Stimulated activated memory B cell treated with anti-CD40 and anti-IgM and Interleukin-4, amounts not matched to agents 10 μg/mL and 1 μg/mL and 100 μg/mL, for 72 hours (primary cell): ENCODE measurements at regions not wholly inside any gene's neighbourhood (a gene's known extent, or its start where the extent isn't known, plus 50 kb on each side); places are given as distances from the start of the nearest gene placed in this dataset.

Experiments
- ATAC-seq: fragments of 150-1000 bp; cut with Tn5 transposase; 2 replicates; pipeline ENCODE4 v1.10.0; 2021
- H3K27ac Mint-ChIP-seq: one replicate; pipeline ENCODE4 v1.8.0; 2022; ENCODE audit warnings: mild to moderate bottlenecking, mixed read lengths
- H3K27me3 Mint-ChIP-seq: one replicate; pipeline ENCODE4 v1.8.0; 2022; ENCODE audit warnings: mixed read lengths
- H3K36me3 Mint-ChIP-seq: one replicate; pipeline ENCODE4 v1.8.0; 2022; ENCODE audit warnings: mixed read lengths
- H3K4me1 Mint-ChIP-seq: one replicate; pipeline ENCODE4 v1.8.0; 2022; ENCODE audit warnings: mixed read lengths
- H3K4me3 Mint-ChIP-seq: one replicate; pipeline ENCODE4 v1.8.0; 2022; ENCODE audit warnings: mild to moderate bottlenecking, moderate library complexity, mixed read lengths
- H3K9me3 Mint-ChIP-seq: one replicate; pipeline ENCODE4 v1.8.0; 2022; ENCODE audit warnings: mixed read lengths

DNA sequence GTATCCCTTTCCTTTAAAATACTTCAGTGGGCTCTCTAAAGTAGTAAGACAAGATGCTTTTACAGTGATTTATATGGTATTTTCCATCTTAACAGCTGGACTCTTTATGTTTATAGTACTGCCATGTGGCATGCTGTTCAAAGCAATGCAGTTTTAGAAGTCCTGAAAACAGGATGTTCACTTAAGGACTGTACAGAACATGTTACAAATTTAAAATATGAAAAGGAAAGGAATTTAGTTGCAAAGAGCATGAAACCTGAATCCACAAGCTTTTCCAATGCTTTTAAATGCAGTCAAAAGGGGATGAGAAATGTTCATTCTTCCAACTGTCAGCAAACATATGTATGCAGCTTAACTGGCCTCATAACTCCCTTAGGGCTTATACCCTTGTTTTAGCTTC lies 580.2 kb downstream of the EFNA5 start:
- no peak for ATAC-seq
- H3K4me1 Mint-ChIP-seq = no peaks in the 10 kb centered on the region
- H3K27me3 Mint-ChIP-seq = no peaks in the 10 kb centered on the region
- H3K9me3 Mint-ChIP-seq = peaks cover 12% of the 10 kb centered on the region
- H3K4me3 Mint-ChIP-seq = no peak overlapping the region
- H3K36me3 Mint-ChIP-seq = no peaks in the 10 kb centered on the region
- no peak overlapping the region for H3K27ac Mint-ChIP-seq

DNA sequence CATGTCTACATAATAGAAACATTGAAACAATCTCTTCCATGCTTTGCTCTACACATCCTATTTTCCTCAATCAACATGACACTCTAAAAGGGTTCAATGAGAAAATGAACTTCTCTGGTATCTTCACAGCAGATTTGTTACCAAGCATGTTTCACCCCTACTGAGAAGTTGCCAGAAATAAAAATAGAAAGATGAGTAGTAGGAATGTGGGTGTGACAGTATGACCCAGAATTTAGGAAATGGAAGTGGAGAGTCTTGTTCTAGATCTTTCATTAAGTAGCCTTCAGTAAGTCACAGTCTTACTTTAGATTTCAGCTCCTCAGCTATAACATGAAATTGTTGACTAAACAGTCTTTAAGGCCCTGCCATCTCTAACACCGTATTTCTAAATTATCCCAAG lies 581.8 kb downstream of the EFNA5 start:
- no peaks in the 10 kb centered on the region for H3K4me1 Mint-ChIP-seq
- H3K9me3 Mint-ChIP-seq = peaks cover 10% of the 10 kb centered on the region
- H3K36me3 Mint-ChIP-seq = no peaks in the 10 kb centered on the region
- ATAC-seq = no peak
- no peak overlapping the region for H3K4me3 Mint-ChIP-seq
- no peak overlapping the region for H3K27ac Mint-ChIP-seq
- no peaks in the 10 kb centered on the region for H3K27me3 Mint-ChIP-seq

DNA sequence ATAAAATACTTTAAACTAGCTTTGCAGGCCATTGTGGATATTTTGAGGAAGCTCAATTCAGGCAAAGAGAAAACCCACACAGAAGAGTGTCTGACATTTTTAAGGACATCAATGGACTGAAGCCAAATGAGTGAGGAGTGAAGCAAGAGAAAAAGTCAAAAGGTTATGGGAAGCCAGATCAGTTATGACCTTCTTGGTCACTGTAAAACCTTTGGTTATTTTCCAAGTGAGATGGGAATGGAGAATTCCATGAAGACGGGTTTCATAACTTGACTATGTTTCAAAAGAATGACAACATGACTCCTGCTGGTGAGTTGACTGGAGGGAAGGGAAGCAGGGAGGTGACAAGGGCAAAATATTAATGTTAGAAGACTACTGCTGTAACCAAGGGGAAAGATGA lies 585.2 kb downstream of the EFNA5 start:
- Mint-ChIP-seq H3K27ac (no peak overlapping the region), H3K9me3 (peaks cover 7% of the 10 kb centered on the region), H3K27me3 (no peaks in the 10 kb centered on the region), H3K4me1 (no peaks in the 10 kb centered on the region), H3K36me3 (no peaks in the 10 kb centered on the region), H3K4me3 (no peak overlapping the region)
- no peak for ATAC-seq

DNA sequence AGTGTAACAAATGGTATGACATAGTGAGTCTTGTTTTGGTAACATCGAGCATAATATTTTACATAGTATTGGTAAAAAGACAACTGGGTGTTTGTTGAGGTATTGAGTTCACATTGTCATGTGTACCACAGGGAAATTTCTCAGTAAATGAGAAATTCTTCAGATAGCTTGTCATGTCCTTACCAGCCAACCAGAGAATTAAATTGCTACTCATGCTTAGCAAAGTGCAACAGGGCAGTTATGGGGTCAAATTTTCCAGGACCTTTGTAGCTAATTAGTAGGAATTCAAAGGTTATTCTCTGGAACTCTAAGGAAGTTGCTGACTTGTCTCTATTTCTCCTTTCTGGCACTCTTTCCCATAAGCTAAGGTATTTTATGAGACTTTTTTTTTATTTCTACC lies 595.7 kb downstream of the EFNA5 start:
- no peaks in the 10 kb centered on the region for H3K36me3 Mint-ChIP-seq
- H3K4me3 Mint-ChIP-seq = no peak overlapping the region
- H3K4me1 Mint-ChIP-seq = no peaks in the 10 kb centered on the region
- ATAC-seq = no peak
- no peak overlapping the region for H3K27ac Mint-ChIP-seq
- H3K27me3 Mint-ChIP-seq = no peaks in the 10 kb centered on the region
- H3K9me3 Mint-ChIP-seq = peaks cover 15% of the 10 kb centered on the region

DNA sequence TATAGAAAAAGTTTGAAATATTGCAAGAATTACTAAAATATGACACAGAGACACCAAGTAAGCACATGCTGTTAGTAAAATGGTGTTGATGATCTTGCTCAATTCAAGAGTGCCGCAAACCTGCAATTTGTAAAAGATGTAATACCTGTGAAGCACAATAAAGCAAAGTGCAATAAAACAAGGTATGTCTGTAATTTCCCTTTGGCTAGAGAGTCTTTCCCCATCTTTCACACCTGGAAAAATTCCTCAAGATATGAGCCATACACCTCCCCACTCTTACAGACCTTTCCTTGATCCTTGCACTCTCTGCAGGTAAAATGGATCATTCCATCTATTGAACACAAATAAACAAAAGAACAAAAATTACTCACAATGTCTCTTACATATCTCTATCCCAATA lies 597.8 kb downstream of the EFNA5 start:
- Mint-ChIP-seq H3K27ac (no peak overlapping the region), H3K9me3 (peaks cover 10% of the 10 kb centered on the region), H3K36me3 (no peaks in the 10 kb centered on the region), H3K4me3 (no peak overlapping the region), H3K27me3 (no peaks in the 10 kb centered on the region), H3K4me1 (no peaks in the 10 kb centered on the region)
- ATAC-seq = no peak

DNA sequence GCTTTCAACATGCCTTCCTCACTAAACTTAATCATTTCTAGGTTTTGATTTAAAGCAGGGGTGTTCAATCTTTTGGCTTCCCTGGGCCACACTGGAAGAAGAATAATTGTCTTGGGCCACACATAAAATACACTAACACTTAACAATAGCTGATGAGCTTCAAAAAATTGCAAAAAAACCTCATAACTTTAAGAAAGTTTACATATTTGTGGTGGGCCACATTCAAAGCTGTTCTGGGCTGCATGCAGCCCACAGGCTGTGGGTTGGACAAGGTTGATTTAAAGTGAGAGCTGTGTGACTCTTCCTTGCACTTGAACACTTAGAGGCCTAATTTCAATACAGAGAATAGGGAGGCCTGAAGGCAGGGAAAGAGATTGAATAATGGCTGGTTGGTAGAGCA lies 598.3 kb downstream of the EFNA5 start:
- Mint-ChIP-seq H3K36me3 (no peaks in the 10 kb centered on the region), H3K4me1 (no peaks in the 10 kb centered on the region), H3K9me3 (peaks cover 10% of the 10 kb centered on the region), H3K4me3 (no peak overlapping the region), H3K27ac (no peak overlapping the region), H3K27me3 (no peaks in the 10 kb centered on the region)
- no peak for ATAC-seq

DNA sequence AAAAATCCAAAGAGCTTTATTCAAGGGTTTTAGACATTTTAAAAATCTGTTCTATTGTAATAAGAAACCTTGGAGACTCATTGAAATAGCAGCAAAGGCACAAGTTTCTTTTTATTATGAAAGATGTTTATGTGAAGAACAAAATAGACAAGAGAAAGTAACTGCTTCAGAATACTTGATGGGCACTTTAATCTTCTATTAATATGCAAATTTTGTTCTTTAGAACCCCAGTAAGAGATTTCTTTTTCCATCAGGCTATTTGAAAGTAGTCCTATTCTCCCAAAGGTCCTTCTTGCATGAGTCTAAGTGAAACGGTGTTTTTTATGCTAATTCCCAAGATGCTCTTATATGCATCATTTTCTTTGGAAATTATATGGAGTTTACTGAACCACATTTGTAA lies 602.0 kb downstream of the EFNA5 start:
- no peaks in the 10 kb centered on the region for H3K4me1 Mint-ChIP-seq
- H3K27me3 Mint-ChIP-seq = no peaks in the 10 kb centered on the region
- no peaks in the 10 kb centered on the region for H3K36me3 Mint-ChIP-seq
- peaks cover 6% of the 10 kb centered on the region for H3K9me3 Mint-ChIP-seq
- no peak overlapping the region for H3K27ac Mint-ChIP-seq
- no peak overlapping the region for H3K4me3 Mint-ChIP-seq
- ATAC-seq = no peak

DNA sequence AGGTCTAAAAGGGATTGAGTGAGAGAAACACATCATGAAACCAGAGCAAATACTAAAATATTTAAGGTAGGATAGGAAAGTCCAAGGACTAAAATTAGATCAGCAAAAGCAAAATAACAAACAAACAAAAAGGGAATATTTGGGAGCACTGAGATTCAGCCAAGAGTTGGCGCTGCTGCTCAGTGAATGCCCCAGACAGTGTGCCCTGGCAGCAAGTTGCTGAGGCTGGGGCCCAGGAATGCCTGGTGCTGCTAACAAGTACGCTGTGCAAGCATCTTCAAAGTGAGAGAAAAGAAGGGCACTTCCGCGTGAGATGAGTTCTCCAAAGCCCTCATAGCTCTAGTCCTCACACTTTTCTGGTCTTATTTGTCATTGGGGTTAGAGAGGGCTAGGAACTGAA lies 603.3 kb downstream of the EFNA5 start:
- H3K27me3 Mint-ChIP-seq = no peaks in the 10 kb centered on the region
- peaks cover 6% of the 10 kb centered on the region for H3K9me3 Mint-ChIP-seq
- no peak overlapping the region for H3K27ac Mint-ChIP-seq
- no peak overlapping the region for H3K4me3 Mint-ChIP-seq
- H3K4me1 Mint-ChIP-seq = no peaks in the 10 kb centered on the region
- no peak for ATAC-seq
- no peaks in the 10 kb centered on the region for H3K36me3 Mint-ChIP-seq

DNA sequence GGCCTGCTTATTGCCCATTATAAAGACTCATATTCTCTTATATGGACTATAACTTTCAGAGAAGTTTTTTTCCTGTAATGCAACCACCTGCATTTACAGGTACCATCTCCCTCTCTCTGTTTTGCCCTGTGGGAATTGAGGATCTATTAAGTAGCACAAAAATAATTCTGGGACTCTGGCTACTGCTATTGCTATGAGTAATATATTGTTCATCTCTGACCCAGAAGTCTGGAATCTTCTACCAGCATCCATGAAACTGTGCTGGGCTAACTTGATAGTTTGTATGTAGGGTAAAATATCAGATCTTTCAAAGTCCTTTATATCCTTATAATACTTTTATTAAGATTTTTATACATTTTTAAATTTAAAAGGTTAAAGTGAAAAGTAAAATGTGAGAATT lies 607.2 kb downstream of the EFNA5 start:
- Mint-ChIP-seq H3K9me3 (peaks cover 3% of the 10 kb centered on the region), H3K27me3 (no peaks in the 10 kb centered on the region), H3K4me1 (no peaks in the 10 kb centered on the region), H3K27ac (no peak overlapping the region), H3K36me3 (no peaks in the 10 kb centered on the region), H3K4me3 (no peak overlapping the region)
- ATAC-seq = no peak

DNA sequence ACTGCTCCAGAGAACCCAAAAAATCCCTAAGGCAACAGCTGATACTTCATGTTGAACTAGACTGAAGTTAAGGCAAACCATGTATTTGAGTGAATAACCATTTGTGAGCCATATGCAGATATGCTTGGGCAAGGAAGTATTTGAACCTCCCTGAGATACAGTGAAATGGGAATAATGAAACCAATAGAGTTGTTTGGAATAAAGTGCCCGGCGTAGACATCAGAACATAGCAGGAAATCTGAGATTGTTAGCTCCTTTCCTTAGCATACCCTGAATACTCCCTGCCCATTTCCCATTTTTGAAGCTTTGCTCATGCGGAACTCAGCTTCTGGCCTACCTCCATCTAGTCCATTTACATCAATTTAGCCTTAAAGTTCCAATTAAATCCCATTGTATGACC lies 611.9 kb downstream of the EFNA5 start:
- no peak for ATAC-seq
- Mint-ChIP-seq H3K4me3 (no peak overlapping the region), H3K27ac (no peak overlapping the region), H3K4me1 (no peaks in the 10 kb centered on the region), H3K27me3 (no peaks in the 10 kb centered on the region), H3K36me3 (no peaks in the 10 kb centered on the region), H3K9me3 (no peaks in the 10 kb centered on the region)

DNA sequence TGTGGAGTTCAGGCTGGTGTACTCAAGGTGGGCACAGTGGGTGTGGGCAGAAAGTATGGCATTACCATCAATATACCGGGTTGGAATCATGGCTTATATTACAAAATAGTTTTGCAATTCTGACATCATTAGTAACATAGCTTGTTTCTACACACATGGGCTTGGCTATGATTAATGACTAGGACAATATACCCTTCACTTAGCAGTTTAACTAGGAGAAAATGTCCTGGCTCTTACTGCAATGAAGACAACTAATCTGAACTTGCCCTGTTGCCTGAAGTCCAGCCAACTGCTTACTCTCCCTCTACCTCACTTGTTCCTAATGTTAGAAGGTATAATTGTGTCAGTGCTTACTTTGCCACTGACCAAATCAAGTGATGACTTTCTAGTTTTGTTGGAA lies 612.5 kb downstream of the EFNA5 start:
- no peaks in the 10 kb centered on the region for H3K4me1 Mint-ChIP-seq
- H3K9me3 Mint-ChIP-seq = no peaks in the 10 kb centered on the region
- no peaks in the 10 kb centered on the region for H3K27me3 Mint-ChIP-seq
- no peaks in the 10 kb centered on the region for H3K36me3 Mint-ChIP-seq
- H3K4me3 Mint-ChIP-seq = no peak overlapping the region
- no peak for ATAC-seq
- no peak overlapping the region for H3K27ac Mint-ChIP-seq

DNA sequence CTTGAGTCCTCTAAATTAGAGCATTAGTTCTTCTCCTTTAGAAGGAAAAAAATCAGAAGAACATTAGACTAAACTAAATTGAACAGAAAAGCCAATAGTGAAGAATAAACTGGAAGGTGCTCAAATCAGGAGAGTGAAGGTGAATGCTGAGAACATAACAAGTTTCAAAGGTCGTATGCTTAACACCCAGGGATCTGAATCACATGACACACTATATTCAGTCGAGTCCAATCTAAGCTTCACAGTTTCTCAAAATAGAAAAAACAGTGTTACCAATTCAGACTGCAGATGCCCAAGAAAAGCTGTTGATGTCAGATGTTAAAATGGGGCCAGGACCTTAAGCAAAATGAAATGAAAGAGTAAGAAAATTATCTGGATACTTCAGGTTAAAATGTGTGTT lies 614.5 kb downstream of the EFNA5 start:
- Mint-ChIP-seq H3K4me1 (no peaks in the 10 kb centered on the region), H3K27ac (no peak overlapping the region), H3K9me3 (no peaks in the 10 kb centered on the region), H3K4me3 (no peak overlapping the region), H3K36me3 (no peaks in the 10 kb centered on the region), H3K27me3 (no peaks in the 10 kb centered on the region)
- ATAC-seq = no peak

DNA sequence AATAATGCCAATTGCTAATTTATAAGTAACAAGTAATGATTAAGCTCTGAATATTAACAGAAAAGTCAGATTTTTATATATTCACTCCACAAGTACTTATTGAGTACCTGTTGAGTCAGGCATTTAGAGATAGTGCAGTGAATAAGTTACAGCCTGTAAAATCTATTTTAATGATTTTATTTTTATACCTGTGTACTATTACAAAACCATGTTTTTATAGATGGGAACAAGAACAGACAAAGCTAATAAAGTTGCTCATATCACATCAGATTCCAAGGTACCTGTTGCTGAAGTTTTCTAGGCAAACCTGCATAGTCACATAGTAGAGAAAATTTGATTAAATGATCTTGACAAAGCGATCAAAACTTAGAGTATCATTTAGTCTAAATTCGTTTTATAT lies 623.7 kb downstream of the EFNA5 start:
- H3K27ac Mint-ChIP-seq = no peak overlapping the region
- no peaks in the 10 kb centered on the region for H3K4me1 Mint-ChIP-seq
- no peaks in the 10 kb centered on the region for H3K27me3 Mint-ChIP-seq
- H3K9me3 Mint-ChIP-seq = peaks cover 3% of the 10 kb centered on the region
- H3K4me3 Mint-ChIP-seq = no peak overlapping the region
- no peak for ATAC-seq
- no peaks in the 10 kb centered on the region for H3K36me3 Mint-ChIP-seq

DNA sequence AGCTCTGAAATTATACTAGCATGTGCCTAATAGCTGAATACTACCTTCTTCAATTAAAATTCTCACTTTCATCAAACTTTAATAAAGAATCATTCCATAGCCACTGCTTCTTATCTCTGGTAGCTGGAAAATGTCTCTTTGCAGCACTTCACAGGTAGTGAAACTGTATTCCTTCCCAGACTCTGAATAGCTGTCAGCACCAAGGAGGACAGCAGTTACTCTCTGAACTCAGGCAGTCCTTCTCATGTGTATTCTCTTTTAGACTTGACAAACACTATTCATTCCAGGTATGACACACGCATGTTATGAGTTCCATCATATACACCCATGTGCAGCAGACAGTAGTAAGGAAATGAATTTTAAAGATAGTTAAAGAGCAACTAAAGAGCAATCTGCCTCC lies 627.1 kb downstream of the EFNA5 start:
- Mint-ChIP-seq H3K27ac (no peak overlapping the region), H3K36me3 (no peaks in the 10 kb centered on the region), H3K27me3 (no peaks in the 10 kb centered on the region), H3K9me3 (no peaks in the 10 kb centered on the region), H3K4me3 (no peak overlapping the region), H3K4me1 (no peaks in the 10 kb centered on the region)
- no peak for ATAC-seq

DNA sequence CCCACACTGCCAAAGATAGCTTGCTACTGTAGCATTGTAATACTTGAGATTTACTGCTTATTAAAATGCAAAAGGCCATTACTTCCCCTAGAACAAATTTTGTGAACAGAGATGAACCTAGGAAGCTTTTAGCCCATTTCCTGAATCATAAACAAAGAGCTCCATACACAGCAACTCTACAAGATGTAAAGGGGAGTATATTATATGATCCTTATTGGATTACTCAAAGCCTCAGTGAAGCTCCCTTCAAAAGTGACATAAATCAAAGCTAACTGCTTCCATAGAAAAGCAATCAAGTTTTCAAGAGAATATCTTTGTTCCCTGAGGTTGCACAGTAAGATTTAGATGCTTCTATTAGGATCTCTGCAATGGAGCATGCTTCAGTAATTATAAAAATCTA lies 629.8 kb downstream of the EFNA5 start:
- Mint-ChIP-seq H3K4me1 (no peaks in the 10 kb centered on the region), H3K27me3 (no peaks in the 10 kb centered on the region), H3K27ac (no peak overlapping the region), H3K9me3 (peaks cover 7% of the 10 kb centered on the region), H3K36me3 (no peaks in the 10 kb centered on the region), H3K4me3 (no peak overlapping the region)
- ATAC-seq = no peak

DNA sequence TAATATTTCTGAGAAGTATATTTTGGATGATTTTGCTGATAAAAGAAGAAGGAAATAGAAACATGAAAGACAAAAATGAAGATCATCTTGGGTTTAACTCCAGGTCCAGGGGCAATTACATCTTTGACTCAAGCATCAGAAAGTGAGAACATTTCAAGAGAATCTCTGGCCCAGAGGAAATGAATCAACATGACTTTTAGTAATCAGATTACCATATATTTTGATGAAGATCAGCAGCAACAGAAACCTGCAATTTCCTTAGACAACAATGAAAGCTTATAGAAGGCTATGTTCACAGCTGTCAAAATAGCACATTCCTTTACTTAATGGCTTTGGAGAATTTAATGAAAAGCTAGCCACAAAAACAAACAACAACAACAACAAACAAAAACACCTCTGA lies 638.1 kb downstream of the EFNA5 start:
- H3K4me3 Mint-ChIP-seq = no peak overlapping the region

DNA sequence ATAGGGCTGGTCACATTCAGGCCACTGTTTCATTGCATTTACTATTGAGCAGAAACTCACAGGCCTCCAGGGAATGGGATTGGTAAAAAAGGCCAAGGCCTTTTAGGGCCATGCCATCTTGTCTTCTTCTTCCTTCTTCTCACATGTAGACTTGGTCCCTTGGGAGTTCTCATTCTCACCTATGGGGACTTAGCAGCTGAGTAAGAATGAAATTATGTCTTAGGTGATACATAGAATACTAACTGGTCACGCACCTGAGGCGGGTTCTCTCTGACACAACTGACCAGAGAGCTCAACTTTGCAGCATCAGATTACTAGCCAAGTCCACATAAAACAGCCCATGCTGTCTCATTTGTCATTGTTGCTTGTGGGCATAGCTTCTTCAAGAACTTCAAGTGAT lies 641.8 kb downstream of the EFNA5 start:
- no peak overlapping the region for H3K4me3 Mint-ChIP-seq
- no peak for ATAC-seq
- no peaks in the 10 kb centered on the region for H3K9me3 Mint-ChIP-seq
- H3K4me1 Mint-ChIP-seq = no peaks in the 10 kb centered on the region
- H3K27me3 Mint-ChIP-seq = no peaks in the 10 kb centered on the region
- no peak overlapping the region for H3K27ac Mint-ChIP-seq
- no peaks in the 10 kb centered on the region for H3K36me3 Mint-ChIP-seq

More for the DNA sequence above, 638.1 kb downstream of the EFNA5 start:
- ATAC-seq = no peak
- Mint-ChIP-seq H3K4me1 (no peaks in the 10 kb centered on the region), H3K27ac (no peak overlapping the region), H3K27me3 (no peaks in the 10 kb centered on the region), H3K36me3 (no peaks in the 10 kb centered on the region), H3K9me3 (peaks cover 7% of the 10 kb centered on the region)
